Endometrial microvascular endothelial cells (primary cell): ENCODE measurements at regions not wholly inside any gene's neighbourhood (a gene's known extent, or its start where the extent isn't known, plus 50 kb on each side); places are given as distances from the start of the nearest gene placed in this dataset.
"Not testable (repeated sequence)": the region's sequence is repeated elsewhere in the genome, so short reads cannot be mapped to it uniquely, and the experiment has no call there.

Experiments
- in situ Hi-C: cut with HindIII; loops from 2 replicates; pipeline ENCODE4 v1.10.0; 2017; ENCODE audit warnings: low sequenced_read_pairs, low pct_unique_long_range_greater_than_20kb; ENCODE audit errors: inconsistent ontology term

- in situ Hi-C loops = not testable (repeated sequence)
Observed at GRCh38 chr9:124144561-124145123, 113.1 kb upstream of the NEK6 start.

GRCh38 chr9:124146031-124146561 is 111.7 kb upstream of the NEK6 start:
- in situ Hi-C loops = no loop called here

- in situ Hi-C loops = no loop called here
Observed at GRCh38 chr9:124149992-124150391, 107.8 kb upstream of the NEK6 start.

GRCh38 chr9:124163760-124164255 is 93.9 kb upstream of the NEK6 start:
- in situ Hi-C loops = no loop called here

GRCh38 chr9:124164811-124165210 is 92.9 kb upstream of the NEK6 start:
- in situ Hi-C loops = no loop called here

- in situ Hi-C loops = no loop called here
Observed at GRCh38 chr9:124174433-124174832, 83.3 kb upstream of the NEK6 start.

- in situ Hi-C loops = not testable (repeated sequence)
Observed at GRCh38 chr9:124177522-124177921, 80.2 kb upstream of the NEK6 start.

- in situ Hi-C loops = no loop called here
Observed at GRCh38 chr9:124179196-124180071, 78.3 kb upstream of the NEK6 start.

GRCh38 chr9:124180557-124180956 is 77.2 kb upstream of the NEK6 start:
- in situ Hi-C loops = no loop called here

GRCh38 chr9:124182741-124183140 is 75.0 kb upstream of the NEK6 start:
- in situ Hi-C loops = no loop called here

- in situ Hi-C loops = no loop called here
Observed at GRCh38 chr9:124183772-124184171, 74.0 kb upstream of the NEK6 start.

GRCh38 chr9:124185413-124185812 is 72.3 kb upstream of the NEK6 start:
- in situ Hi-C loops = no loop called here

GRCh38 chr9:124187311-124187710 is 70.4 kb upstream of the NEK6 start:
- in situ Hi-C loops = no loop called here

GRCh38 chr9:124188331-124189110 is 69.2 kb upstream of the NEK6 start:
- in situ Hi-C loops = no loop called here

GRCh38 chr9:124190761-124191160 is 67.0 kb upstream of the NEK6 start:
- in situ Hi-C loops = no loop called here

GRCh38 chr9:124191691-124192395 is 65.9 kb upstream of the NEK6 start:
- in situ Hi-C loops = no loop called here

- in situ Hi-C loops = no loop called here
Observed at GRCh38 chr9:124196814-124197176, 61.0 kb upstream of the NEK6 start.

GRCh38 chr9:124197177-124198095 is 60.3 kb upstream of the NEK6 start:
- in situ Hi-C loops = no loop called here
